HG02884 (cell line): ENCODE measurements at regions not wholly inside any gene's neighbourhood (a gene's known extent, or its start where the extent isn't known, plus 50 kb on each side); places are given as distances from the start of the nearest gene placed in this dataset.
"Not testable (repeated sequence)": the region's sequence is repeated elsewhere in the genome, so short reads cannot be mapped to it uniquely, and the experiment has no call there.

Experiments
- ATAC-seq: cut with Tn5 transposase; IDR thresholded peaks from one replicate; pipeline ENCODE4 v1.9.1; 2021; ENCODE audit warnings: mild to moderate bottlenecking, moderate library complexity; ENCODE audit not compliant: unreplicated experiment

DNA sequence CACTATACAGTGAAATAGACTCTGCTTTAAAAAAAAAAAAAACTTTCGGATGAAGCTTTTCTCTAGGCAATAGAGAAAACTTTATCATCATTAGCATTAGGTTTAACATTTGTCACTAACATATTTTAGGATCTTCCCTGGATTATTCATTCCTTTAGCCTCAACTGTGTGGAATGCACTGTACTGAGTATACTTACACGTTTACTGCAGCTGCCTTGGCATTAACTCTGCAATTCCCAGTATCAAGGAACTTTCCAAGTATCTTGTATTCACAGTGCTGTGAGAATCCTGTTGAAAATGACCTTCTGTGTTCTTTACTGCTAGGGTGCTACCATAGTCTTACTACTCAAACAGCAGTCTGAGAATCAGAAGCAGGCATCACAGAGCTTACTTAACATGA is 328.2 kb upstream of the COL3A1 start:
- ATAC-seq, result no peak

DNA sequence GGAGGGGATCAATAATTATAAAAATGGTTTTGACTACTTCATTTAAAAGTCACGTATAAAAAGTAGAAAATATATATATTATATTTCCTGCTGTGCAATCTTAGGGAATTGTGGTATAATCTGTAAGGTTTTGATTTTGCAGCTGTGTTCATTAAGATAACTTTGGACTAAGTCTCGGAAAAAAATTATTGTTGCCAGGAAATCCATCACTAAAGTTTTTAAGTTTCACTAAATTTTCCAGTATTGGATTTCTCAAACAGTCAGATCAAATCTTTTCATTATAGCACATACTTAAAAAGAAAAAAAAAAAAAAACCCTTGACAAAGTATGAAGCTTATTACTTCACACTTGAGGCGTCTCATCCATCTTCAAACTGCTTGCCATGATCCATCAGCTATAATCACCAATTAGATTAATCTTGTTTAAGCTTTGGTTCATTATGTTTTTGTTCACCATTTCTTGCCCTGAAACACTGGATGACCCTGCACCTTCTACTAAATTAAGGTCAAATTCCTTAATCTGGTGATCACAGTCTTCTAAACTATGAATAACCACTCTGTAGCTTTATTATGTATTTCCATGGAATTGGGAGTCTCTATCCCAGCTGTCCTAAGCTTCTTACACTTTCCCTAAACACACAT is 326.6 kb upstream of the COL3A1 start:
- no peak for ATAC-seq

DNA sequence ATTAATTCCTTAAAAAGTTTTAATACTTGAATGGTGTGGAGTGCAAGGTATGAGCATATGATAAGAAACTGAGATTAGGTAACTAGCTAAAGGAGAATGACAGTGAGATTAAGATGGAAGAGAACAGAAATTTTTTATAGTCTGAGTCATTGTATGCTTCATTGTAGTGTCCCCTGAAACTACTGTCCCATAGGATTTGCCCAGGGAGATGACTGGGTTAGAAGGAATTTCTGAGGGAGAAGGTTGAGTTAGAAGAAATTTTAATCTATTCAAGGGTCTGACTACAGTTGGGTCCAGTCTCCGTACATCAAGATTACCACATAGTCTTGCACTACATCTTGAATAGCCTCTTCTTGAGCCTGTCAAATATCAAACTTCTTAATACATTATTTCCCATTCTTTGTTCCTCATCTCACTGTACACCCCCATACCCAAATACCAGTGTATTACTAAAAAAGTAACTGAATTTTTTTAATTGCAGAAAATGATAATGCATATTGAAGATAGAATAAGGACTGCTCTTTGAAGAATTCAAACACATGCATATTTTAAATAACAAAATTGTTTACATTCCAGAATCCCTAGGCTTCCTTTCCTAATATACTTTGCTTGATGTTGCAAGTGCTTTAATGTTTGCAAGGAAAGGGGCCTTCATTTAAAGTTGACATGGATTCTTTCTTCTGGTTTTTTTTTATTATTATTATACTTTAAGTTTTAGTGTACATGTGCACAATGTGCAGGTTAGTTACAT is 314.3 kb upstream of the COL3A1 start:
- ATAC-seq, result no peak

DNA sequence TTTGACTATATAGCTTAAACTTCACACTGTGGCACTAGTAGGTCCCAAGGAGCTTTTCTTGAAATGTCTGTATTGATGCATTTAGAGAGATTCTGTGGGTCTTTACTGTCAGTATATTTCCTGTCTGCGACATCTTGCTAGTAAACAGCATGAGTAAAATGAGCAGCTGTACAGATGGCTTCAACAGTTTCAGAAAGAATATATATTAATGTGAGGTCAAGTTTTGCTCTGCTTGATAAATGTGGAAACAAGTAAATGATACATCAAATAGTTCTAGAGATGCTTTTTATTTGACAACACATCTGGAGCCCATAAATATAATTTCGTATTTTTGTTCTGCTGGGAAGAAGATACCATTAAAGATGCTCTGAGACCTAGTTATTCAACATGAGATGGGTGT is 310.9 kb upstream of the COL3A1 start:
- no peak for ATAC-seq

DNA sequence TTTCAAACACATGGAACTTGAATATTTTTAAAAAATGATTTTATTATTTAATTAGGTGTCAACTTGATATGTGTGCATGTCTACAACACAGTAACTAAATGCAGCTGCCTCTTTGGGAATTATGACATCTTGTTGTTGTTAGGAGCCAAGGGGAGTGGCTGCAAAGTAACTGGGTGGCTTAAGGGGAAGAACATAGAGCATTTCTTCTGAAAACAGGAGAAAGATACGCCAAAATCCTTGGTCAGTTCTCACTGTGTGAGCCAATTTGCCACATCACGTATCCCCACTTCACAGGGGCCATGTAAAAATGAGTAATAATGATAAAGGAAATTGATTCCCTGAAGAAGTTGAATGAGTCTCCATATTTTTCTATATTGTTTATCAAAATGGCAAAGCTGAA is 309.8 kb upstream of the COL3A1 start:
- no peak for ATAC-seq

DNA sequence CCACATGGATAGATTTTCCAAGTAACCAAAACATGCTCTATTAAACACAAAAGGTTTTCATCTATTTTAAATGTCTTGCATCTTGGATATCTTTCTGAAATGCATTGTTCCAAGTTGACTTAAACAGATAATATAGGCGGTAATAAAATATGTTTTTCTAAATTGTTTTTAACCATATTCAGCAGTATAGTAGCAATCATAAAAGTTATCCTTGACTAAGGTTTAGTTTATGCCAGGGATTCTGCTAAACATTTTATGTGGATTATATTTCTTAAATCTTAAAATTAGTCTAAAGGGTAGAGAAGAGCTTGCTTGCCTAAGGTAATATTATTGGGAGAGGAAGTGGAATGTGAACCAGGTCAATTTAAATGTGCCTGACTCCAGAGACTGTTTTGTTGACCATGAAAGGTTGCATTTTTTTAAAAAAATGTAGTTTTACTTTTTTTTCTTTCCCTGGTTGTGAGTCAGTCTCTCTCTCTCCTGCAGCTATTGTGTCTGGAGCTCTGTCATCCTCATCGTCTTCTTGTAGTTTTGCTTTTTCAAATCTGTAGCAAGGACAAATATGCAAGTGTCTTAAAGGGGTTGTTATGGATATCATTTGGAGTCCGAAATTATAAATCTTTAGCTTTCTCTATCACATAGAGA is 309.1 kb upstream of the COL3A1 start:
- no peak for ATAC-seq

DNA sequence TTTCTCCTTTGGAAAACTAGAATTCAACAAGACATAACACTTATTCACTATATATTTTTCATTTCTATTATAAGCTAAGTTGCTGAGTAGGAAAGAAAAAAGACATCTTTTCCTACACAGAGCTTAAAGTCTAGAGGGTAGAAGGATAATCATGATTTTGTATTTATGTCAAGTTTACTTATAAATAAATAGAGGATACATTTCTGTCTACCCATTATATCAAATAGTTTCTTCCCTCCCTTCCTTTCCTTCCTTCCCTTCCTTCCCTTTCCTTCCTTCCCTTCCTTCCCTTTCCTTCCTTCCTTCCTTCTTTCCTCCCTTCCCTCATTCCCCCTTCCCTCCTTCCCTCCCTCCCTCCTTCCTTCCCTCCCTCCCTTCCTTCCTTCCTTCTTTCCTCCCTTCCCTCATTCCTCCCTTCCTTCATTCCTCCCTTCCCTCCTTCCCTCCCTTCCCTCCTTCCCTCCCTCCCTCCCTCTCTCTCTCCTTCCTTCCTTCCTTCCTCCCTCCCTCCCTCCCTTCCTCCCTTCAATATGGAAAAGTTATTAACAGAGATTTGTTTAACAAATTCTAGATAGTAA is 308.4 kb upstream of the COL3A1 start:
- ATAC-seq, result no peak

DNA sequence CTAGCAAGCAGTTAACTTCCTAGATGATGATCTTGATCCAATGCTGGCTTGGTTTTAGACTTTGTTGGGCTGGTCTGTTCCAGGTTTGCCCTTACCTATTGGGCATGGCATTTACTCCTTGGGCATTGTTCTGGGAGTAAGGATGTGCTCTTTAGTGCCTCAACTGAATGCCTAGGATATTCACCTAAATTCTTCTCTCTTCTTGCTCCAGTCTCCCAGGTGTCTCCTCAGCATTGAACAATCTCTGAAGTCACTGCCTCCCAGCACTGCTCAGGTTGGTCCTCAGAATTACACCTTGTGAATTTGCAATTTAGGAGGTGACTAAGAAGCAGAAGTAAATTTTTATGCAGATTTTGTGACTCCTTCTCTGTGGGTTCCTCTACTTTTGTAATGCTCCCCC is 307.7 kb upstream of the COL3A1 start:
- no peak for ATAC-seq

DNA sequence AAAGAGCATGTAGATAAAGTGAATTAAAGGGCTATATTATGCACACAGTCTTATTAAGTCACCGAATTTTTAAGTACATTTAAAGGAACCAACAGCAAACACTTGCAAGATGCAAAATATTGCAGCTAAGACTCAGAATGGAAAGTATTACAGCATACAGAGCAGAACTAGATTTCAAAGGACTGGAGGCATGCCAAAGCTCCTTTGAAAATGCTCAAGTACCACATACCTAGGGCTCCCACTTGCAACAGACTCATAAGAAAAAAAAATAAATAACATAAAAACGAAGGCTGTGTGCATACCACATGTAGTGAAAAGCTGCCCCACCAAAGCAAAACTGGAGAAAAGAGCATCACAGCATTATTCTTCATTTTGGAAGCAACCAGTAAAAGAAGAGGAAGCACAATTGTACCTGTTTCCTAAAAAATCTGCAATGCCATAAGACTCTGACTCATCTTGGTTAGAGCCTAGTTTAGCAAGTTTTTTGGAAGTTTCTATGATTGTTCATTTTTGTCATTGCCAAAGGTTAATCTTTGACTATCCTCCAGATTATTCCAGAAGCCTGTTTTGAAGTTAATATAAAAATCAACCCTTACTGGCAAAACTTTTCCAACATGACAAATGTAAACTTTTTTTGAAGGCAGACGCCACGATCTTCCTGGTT is 306.0 kb upstream of the COL3A1 start:
- ATAC-seq, result no peak

DNA sequence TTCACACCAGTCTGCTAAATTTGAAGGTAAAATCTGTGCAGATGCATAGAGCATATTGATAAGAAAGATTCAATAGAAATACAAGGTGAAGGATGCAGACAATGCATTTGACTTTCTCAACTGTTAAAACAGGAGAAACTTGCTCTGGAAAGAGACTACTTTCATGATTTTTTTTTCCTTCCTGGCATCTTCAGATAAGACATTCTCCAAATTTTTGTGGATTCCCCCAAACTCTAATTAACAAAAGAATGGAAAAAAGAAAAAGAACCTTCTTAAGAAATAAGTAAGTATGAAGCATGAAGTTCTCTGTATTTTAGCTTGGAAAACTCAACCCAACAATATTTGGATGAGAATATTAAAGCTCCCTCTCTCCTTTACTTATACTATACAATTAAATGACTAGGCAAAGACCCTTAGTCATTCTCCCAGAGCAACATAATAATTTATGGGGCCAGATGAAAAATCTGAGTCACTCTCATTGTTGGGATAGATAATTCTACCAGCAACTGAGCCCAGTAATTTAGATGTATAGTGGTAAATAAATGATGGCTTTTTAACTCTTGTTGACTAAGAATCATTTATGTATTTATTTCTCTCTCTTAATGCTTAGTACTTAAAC is 298.7 kb upstream of the COL3A1 start:
- ATAC-seq, result no peak

DNA sequence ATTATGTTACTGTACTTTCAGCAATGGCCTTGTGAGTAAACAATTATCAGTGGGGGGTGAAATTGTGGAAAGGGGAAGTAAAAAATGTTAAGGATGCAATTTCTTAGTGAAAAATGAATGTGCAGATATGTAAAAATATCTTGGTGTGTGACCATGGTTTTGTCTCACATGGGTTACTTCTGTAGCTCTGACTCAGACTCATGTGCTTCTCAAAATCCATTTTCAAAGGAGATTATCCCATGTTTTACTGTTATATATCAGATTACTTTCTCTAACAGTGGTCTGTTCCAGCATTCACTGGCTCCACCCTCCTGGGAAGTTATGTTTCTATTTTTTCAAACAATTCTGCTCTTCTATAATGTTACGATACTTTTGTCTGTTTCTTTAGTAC is 298.2 kb upstream of the COL3A1 start:
- no peak for ATAC-seq

DNA sequence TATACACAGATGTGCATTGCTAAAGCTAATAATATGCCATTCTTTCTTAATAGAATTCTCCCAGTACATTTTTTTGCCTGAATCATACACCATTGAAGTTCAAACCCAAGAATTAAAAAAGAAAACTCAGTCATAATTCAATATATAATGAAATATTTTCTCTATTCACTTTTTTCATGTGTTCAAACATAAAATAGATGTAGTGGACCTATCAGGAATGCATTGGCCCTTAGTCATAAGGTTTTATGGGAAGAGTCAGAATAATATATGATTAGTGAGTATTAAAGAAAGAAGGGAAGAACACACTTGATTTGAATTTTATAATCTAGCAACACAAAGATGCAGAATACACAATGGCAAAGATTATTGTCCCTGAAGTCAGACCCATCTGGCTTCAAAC is 297.0 kb upstream of the COL3A1 start:
- ATAC-seq, result no peak

DNA sequence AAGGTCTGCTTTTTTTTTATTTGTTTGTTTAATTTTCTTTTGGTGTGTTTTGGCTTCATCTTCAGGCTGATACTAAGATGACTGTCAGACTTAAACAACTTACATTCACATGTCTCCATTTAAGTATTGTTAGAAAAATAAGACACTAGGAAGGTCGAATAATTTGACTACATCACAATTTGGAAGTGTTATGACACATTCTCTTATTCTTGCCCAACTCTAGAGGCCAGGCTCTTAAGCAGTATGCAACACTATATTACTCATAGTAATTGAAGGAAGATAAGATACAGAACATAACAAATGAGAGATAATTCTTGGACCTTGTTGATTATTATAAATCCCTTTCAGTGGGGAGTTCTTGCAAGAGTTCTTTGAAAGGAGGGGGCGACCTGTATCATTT is 295.3 kb upstream of the COL3A1 start:
- no peak for ATAC-seq

DNA sequence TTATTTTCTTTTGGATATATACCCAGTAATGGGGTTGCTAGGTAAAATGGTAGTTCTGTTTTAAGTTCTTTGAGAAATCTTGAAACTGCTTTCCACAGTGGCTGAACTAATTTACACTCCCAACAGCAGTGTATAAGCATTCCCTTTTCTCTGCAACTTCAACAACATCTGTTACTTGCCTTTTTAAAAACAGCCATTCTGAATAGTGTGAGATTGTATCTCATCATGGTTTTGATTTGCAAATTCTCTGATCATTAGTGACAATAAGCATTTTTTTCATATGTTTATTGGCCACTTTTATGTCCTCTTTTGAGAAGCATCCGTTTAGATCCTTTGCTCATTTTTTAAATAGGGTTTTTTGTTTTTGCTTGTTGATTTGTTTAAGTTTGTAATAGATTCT is 291.3 kb upstream of the COL3A1 start:
- no peak for ATAC-seq

DNA sequence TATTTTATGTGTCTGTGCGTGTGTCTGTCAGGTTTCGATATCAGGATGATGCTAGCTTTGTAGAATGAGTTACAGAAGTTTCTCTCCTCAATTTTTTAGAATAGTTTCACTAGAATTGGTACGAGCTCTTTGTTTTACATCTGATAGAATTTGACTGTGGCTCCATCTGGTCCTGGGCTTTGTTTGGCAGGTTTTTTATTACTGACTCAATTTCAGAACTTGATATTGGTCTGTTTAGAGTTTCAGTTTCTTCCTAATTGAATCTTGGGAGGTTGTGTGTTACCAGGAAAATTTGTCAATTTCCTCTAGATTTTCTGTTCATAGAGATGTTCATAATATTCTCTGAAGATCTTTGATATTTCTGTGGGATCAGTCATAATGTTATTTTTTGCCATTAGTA is 289.4 kb upstream of the COL3A1 start:
- no peak for ATAC-seq

DNA sequence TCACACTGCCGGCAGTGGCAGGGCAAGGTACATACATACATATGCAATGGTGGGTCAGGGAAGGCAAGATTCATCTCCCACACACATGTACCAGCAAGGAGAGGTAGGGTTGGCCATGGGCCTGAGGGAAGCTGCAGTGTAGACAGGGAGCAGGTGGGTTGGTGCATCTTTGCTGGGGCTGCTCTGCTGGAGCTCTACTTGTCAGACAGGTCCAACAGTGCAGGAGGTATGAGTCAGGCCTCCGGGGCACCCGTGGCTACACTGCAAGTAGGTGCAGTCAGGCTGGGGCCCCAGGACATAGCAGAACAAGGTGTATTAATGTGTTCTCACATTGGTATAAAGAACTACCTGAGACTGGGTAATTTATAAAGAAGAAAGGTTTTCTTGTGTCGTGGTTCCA is 281.1 kb upstream of the COL3A1 start:
- ATAC-seq, result no peak

DNA sequence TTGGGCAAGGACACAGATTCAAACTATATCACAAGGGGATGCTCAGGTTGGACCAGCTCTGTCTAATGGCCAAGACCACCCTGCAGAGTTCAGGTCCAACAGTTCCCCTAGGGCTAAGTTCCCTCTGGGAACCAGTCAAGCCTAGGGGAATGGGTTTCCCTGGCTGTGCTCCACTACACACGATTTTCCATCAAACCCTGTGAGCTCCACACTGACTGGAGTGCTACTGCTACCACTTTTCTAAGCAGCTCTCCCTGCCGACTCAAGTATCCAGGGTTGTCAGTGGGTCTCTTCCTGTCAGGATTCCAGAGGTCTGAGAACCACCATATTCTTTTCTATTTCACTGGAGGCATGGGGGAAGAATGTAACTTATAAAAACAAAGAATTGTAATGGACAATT is 280.4 kb upstream of the COL3A1 start:
- no peak for ATAC-seq

DNA sequence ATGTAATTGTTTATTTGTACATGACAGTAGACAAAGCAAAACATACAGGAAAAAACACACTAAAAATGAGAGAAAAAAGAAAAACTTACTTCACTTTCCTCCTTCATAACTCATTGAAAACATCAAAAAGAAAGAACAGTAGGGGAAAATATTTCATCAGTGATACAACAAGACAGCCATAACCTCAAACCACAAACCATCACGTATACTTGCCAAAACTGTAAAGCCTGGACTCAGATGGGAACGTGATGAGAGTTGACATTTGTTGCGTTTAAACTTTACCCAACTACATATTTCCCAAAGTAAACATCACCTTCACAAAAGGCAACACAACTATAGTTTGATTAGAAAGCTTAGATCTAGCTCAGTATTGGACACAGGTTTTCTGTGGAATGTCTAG is 278.2 kb upstream of the COL3A1 start:
- no peak for ATAC-seq

DNA sequence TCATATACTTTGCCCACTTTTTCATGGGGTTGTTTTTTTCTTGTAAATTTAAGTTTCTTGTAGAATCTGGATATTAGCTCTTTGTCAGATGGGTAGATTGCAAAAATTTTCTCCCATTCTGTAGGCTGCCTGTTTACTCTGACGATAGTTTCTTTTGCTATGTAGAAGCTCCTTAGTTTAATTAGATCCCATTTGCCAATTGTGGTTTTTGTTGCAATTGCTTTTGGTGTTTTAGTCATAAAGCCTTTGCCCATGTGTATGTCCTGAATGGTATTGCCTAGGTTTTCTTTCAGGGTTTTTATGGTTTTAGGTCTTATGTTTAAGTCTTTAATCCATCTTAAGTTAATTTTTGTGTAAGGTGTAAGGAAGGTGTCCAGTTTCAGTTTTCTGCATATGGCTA is 276.0 kb upstream of the COL3A1 start:
- ATAC-seq, result not testable (repeated sequence)

DNA sequence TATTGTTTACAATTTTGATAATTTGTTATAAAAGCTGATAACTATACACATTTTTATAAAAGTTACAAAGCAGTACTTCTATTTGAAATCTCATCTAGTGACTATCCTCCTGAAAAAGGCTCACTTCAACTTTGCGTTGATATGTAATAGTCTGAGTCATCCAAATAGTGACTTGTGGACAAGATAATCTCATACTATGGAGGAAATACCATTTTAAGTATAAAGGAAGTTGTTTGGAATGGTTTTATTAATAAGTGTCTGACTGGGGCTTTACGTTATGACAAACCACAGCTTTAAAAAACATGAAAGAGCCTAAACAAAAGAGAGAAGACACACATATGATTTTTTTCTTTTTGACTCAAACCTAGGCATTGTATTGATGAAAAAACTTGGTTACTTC is 272.3 kb upstream of the COL3A1 start:
- no peak for ATAC-seq

DNA sequence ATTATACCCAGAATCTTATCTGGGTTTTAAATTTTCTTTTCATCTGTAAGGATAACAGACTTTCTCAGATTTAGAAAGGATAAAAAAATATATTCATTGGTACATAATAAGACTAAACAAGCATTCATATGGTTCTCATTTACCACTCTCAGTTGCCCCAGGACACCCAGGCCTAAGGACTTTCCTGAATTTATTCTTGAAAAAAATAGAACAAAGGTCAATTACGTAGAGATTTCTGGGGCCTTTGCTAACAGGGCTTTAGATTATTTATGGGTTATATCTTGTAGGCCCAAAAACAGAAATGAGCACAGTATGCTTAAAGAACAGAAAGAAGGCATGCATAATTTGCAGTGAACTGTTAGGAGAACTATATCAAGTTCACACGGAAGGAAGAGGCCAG is 269.0 kb upstream of the COL3A1 start:
- ATAC-seq, result no peak
